HG03039 (cell line): ENCODE measurements at regions not wholly inside any gene's neighbourhood (a gene's known extent, or its start where the extent isn't known, plus 50 kb on each side); places are given as distances from the start of the nearest gene placed in this dataset.
"Not testable (repeated sequence)": the region's sequence is repeated elsewhere in the genome, so short reads cannot be mapped to it uniquely, and the experiment has no call there.

Experiments
- ATAC-seq: cut with Tn5 transposase; IDR thresholded peaks from one replicate; pipeline ENCODE4 v1.9.1; 2021; ENCODE audit warnings: mild to moderate bottlenecking, moderate library complexity; ENCODE audit not compliant: unreplicated experiment

DNA sequence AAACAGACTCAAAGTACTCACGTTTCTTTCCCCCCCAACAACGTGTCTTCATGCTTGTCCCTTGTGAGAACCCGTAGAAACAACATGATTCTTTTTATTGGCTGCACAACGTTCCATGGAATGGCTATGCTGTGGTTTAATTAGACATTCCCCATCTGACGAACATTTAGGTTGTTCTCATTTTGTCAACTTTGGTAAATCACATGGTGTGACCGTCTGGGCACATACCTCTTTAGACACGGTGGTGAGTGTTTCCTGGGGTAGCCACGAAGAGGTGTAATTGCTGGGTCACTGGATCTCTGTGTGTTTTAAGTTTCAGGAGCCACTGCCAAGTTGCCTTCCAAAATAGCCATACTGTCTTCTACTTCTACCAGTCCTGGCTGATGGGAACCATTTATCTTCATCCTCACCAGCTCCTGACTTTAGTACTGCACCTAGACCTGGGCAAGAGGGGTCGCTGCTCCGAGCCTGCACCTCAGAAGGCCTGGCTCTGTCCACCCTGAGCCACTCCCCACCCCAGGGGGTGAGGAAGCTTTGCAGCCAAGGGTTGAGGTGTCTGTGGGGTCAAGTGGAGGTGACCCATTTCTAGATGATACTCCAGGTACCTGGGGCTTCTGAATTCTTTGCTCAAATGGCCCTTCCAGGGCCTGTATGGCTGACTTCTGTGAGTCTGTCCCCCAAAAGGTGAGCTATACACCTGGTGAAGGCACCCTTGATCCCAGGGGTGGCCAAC is 84.7 kb downstream of the IRX5 start:
- no peak for ATAC-seq

DNA sequence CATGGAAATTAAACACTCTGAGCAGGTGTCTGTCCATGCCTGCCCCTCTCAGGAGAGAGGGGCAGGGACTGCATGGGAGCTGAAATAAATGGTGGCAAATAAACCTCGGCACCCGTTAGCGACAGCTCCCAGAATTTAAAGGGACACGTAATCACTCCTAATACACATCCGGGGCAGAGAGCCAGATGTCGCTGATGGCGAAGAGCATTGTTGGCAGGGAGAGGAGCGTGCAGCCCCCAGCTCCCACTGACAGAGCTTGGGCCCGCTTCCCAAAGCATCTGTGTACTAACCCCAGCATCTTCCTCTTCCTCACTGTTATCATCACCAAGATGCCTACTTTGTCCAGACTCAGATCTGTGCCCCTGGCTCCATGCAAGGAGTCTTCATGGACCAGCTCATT is 85.8 kb downstream of the IRX5 start:
- ATAC-seq = no peak

GRCh38 chr16:55017321-55017720 is 86.7 kb downstream of the IRX5 start:
- no peak for ATAC-seq

DNA sequence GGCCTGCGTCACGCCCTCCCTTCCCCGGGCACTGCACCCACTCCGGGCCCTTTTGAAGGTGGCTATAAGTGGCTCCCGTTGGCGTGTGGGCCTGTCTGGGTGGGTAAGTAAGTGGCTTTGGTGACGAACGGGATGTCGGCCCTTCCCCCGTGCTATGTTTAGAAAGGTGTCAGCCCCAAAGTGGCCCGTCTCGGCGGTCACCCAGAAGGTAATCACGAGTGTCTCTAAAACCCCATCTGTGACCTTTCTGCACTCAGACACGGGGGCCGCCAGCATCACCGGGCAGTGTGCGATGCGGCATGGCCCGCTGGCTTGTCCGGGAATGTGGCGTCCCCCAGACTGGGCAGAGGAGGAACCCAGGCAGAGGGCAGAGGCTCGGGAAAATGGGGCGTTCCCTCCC is 88.2 kb downstream of the IRX5 start:
- no peak for ATAC-seq

DNA sequence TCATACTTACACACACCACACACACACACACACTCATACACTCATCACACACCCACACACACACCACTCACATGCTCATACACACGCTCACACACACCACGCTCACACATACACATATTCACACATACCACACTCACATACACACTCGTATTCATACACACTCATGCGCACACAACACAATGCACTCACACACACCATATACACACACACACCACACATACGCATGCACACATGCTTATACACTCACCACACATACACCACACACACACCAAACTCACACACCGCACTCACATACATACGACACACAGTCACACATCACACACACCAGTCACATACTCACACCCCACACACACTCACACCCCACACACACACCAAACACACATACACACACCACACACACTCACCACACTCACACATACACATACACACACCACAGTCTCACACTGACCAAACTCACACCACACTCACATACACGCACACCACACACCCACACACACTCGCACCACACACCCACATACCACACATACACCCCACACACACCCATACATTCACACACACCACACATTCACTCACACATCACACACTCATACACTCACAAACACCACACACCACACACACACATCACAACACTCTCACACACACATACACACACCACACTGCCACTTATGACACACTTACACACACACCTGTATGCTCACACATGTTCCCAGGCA is 88.9 kb downstream of the IRX5 start:
- ATAC-seq = no peak

- ATAC-seq = no peak
Observed at GRCh38 chr16:55021595-55022475, 91.2 kb downstream of the IRX5 start.

DNA sequence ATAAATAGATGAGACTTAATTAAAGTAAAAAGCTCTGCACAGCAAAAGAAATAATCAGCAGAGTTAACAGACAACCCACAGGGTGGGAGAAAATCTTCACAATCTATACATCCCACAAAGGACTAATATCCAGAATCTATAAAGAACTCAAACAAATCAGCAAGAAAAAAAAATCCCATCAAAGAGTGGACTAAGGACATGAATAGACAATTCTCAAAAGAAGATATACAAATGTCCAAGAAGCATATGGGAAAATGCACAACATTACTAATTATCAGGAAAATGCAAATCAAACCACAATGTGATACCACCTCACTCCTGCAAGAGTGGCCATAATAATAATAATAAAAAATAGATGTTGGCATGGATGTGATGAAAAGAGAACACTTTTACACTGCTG is 96.6 kb downstream of the IRX5 start:
- not testable (repeated sequence) for ATAC-seq

DNA sequence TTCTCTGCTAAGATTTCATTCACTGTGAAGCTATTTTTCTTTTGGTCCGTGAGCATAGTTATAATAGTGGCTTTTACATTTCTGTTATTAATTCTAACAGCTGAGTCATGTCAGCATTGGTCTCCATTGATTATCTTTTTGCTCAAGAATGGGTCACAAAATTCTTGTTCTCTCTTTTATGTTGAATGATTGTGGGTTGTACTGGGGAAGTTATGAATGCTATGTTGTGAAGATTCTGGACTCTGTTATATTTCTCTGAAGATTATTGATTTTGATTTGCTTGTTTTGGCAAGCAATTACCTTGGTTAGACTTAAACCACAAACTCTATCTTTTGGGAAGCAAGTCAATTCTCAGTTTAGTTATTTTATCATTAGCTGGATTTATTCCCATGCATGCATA is 98.8 kb downstream of the IRX5 start:
- no peak for ATAC-seq

DNA sequence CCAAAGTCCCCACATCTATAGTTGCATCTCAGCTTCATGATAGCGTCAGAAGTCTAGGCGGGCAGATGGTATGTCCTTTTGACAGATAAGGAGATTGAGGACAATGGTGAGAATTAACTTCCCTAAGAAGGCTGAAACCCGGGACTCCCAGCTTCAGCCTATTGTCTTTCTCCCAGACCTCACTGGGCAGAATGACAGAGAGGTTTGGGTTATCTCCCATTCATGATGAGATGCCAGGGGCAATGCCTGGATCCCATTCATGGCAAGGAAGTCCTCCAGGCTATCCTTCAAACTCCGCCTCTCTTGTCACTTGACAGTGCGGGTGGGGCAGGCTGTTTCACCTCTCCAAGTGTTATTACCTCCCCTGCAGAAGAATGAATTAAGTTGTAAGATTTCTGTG is 100.3 kb downstream of the IRX5 start:
- ATAC-seq = no peak

GRCh38 chr16:55031481-55031880 is 100.8 kb downstream of the IRX5 start:
- ATAC-seq = no peak

DNA sequence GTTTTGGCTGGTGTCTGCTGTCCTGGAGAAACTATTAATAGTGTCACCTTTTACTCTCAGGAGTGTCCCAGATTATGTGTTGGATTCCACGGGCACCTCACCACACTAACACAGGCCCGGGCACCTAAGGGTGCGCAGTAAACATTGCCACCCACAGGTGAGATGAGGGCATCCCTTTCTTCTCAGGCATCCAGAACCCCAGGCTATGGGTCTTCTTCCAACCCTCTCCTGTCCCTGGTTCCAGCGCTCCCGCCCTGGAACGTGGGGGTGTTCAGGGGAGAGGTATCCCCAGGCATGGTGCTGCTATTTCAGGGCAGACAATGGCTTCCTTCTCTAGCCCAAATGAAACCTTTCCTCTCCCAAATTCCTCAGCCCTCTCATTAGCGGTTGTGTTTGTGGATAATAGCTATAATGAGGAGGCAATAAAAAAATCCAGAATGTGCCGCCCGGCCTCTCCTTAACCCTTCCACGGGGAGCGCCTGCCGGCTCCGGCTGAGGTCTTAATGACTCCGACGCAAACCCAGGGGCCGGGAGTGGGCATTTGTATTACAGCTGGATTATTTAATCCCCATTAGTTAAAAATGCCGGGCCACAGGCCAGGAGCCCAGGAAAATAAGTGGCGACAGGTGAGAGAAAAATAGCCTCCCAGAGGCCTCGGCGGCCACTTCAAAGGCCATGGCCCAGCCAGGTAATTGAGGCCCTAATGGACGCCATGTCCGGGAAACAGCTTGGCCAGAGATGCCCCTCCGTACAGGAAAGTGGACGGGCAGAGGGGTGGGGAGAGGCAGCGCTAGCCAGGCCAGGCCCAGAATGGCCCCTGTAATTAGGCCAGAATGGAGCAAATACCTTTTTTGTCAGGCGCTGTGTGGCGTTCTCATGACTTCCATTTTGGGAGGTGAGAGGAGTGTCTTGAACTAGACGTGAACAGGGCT is 102.8 kb downstream of the IRX5 start:
- ATAC-seq = no peak

GRCh38 chr16:55035029-55035428 is 104.4 kb downstream of the IRX5 start:
- ATAC-seq = no peak

DNA sequence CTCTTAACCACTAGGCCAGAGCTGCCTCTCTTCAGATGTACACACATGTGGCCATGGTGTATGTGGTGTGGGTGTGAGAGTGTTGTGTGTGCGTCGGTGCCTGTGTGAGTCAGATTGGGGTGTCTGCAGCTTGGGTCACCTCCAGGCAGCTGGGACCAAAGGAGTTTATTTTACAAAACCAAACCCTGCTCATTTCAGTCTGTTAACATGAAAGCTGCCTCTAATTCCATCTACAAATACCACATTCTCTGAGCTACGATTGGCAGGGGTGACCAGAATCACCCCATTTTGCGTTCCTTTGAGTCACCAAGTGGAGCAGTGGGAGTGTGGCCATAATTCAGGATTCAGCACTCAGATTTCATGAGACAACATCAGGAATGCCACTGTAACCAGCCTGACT is 105.3 kb downstream of the IRX5 start:
- no peak for ATAC-seq

DNA sequence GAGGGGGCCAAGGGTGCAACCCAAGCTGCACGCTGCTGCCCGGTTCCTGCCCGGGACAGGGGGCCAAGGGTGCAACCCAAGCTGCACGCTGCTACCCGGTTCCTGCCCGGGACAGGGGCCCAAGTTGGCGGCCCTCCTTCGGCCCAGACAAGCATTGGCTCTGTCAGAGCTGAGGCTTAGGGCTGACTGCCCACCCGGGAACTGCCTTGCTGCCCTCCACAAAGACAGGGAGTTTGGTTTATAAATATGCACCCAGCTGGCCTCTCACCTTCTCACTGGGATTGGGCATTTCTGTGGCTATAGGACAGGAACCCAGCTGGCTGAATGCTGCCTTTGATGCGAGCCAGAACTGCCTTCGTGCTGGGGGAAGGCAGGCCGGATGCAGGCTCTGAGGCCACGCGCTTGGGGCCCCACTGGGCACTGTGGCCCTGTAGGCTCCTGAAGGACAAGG is 105.7 kb downstream of the IRX5 start:
- ATAC-seq = no peak

GRCh38 chr16:55037046-55037445 is 106.4 kb downstream of the IRX5 start:
- ATAC-seq = no peak

DNA sequence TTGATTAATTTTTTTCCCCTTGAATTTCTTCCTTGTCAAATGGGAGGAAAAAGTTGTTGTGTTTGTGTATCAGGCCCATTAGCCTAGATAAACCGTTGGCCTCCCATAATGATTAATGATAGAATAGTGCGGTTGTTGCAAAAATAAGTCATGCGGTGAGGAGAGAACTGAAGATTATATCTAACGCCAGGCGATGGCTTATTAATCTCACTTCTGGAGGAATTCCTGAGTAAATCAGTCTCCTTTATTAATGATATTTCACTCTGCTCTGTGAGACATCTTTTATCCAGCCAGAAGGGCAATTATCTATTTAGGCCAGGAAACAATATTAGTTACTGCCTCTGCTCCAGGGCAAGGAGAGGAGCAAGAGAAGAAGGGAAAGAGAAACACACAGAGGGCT is 107.3 kb downstream of the IRX5 start:
- no peak for ATAC-seq

GRCh38 chr16:55039042-55039441 is 108.4 kb downstream of the IRX5 start:
- ATAC-seq = no peak

- ATAC-seq = no peak
Observed at GRCh38 chr16:55039511-55039910, 108.8 kb downstream of the IRX5 start.

- ATAC-seq = no peak
Observed at GRCh38 chr16:55039931-55040330, 109.3 kb downstream of the IRX5 start.

- no peak for ATAC-seq
Observed at GRCh38 chr16:55040366-55041086, 109.9 kb downstream of the IRX5 start.
